H1 (cell line): ENCODE measurements at regions not wholly inside any gene's neighbourhood (a gene's known extent, or its start where the extent isn't known, plus 50 kb on each side); places are given as distances from the start of the nearest gene placed in this dataset.

ENCODE experiments used
- CTCF ChIA-PET: fragments of 300-600 bp; sonication (Branson Sonifier 250); formaldehyde crosslinking; loops from one replicate; lab custom pipeline; 2021; ENCODE audit not compliant: partially characterized antibody; lab: Charles Lee
- POLR2A ChIA-PET: fragments of 300-600 bp; sonication (Branson Sonifier 250); formaldehyde crosslinking; loops from one replicate; lab custom pipeline; 2021; ENCODE audit warnings: inconsistent platforms; ENCODE audit not compliant: partially characterized antibody; lab: Charles Lee
- DNase-seq, 2 experiments: peaks; one replicate each; pipeline versions ENCODE4 v3.0.0 to v3.0.0-alpha.2; 2010 to 2022; ENCODE audit warnings: low spot score in 2 of 2, low read depth in 1 of 2, mixed read lengths in 1 of 2
- FAIRE-seq: peaks from 2 replicates; lab custom pipeline; 2011; peaks lifted over from hg19 to GRCh38; lab: Jason Lieb, UNC
- H2AFZ ChIP-seq: 2 replicates; pipeline ENCODE4 v1.8.1; 2012; ENCODE audit warnings: low read length, inconsistent platforms
- H2AK5ac ChIP-seq: 2 replicates; pipeline ENCODE4 v1.6.1; 2013; ENCODE audit warnings: low read depth, low read length
- H2BK120ac ChIP-seq: replicated peaks from 2 replicates; pipeline ENCODE3; 2013; ENCODE audit warnings: low read depth, low read length, inconsistent platforms
- H2BK12ac ChIP-seq: 2 replicates; pipeline ENCODE4 v1.6.1; 2013; ENCODE audit warnings: low read depth, low read length
- H2BK15ac ChIP-seq: 2 replicates; pipeline ENCODE4 v1.6.1; 2013; ENCODE audit warnings: low read length
- H2BK20ac ChIP-seq: 2 replicates; pipeline ENCODE4 v1.6.1; 2013; ENCODE audit warnings: low read length
- H2BK5ac ChIP-seq: 2 replicates; pipeline ENCODE4 v1.6.1; 2013; ENCODE audit warnings: low read depth, low read length
- H3K14ac ChIP-seq: 2 replicates; pipeline ENCODE4 v1.6.1; 2013; ENCODE audit warnings: inconsistent platforms; ENCODE audit not compliant: insufficient read length
- H3K18ac ChIP-seq: 2 replicates; pipeline ENCODE4 v1.6.1; 2013; ENCODE audit warnings: low read length; ENCODE audit errors: extremely low read depth
- H3K23ac ChIP-seq: 2 replicates; pipeline ENCODE4 v1.6.1; 2013; ENCODE audit warnings: inconsistent platforms; ENCODE audit not compliant: insufficient read length
- H3K23me2 ChIP-seq: 2 replicates; pipeline ENCODE4 v1.6.1; 2013; ENCODE audit warnings: low read depth, low read length
- H3K27ac ChIP-seq: 2 replicates; pipeline ENCODE4 v1.6.1; 2011; ENCODE audit warnings: low read depth, low read length, inconsistent platforms
- H3K27me3 ChIP-seq, 4 experiments: replicated peaks in 1 of 4; 1 replicate in 1 of 4; 2 replicates in 3 of 4; pipeline versions ENCODE4 v1.6.1 to v1.8.1; 2011 to 2013; ENCODE audit warnings: low read length in 3 of 4, mild to moderate bottlenecking in 3 of 4, inconsistent platforms in 2 of 4, mixed read lengths in 2 of 4, moderate library complexity in 1 of 4; ENCODE audit not compliant: control insufficient read depth in 3 of 4, insufficient read depth in 3 of 4; ENCODE audit errors: extremely low read depth in 1 of 4
- H3K36me3 ChIP-seq, 4 experiments: 2 replicates each; pipeline versions ENCODE4 v1.6.1 to v1.8.1; 2011 to 2013; ENCODE audit warnings: mild to moderate bottlenecking in 4 of 4, low read length in 3 of 4, moderate library complexity in 2 of 4, control low read depth in 1 of 4, inconsistent platforms in 1 of 4; ENCODE audit not compliant: insufficient read depth in 4 of 4, control insufficient read depth in 2 of 4
- H3K4ac ChIP-seq: replicated peaks from 2 replicates; pipeline ENCODE3; 2013; ENCODE audit warnings: low read length, low read depth, mixed read lengths, inconsistent platforms; ENCODE audit not compliant: insufficient read length
- H3K4me1 ChIP-seq, 4 experiments: replicated peaks in 1 of 4; 1 replicate in 1 of 4; 2 replicates in 3 of 4; pipeline versions ENCODE4 v1.6.1 to v1.8.1; 2011 to 2013; ENCODE audit warnings: low read length in 3 of 4, inconsistent platforms in 2 of 4, mixed read lengths in 1 of 4; ENCODE audit not compliant: insufficient read depth in 4 of 4, control insufficient read depth in 3 of 4
- H3K4me2 ChIP-seq, 2 experiments: 2 replicates each; pipeline versions ENCODE4 v1.6.1 to v1.8.1; 2011 to 2013; ENCODE audit warnings: low read depth in 2 of 2, low read length in 2 of 2, control low read depth in 1 of 2, inconsistent platforms in 1 of 2, mild to moderate bottlenecking in 1 of 2; ENCODE audit not compliant: insufficient read depth in 1 of 2
- H3K4me3 ChIP-seq, 4 experiments: fragments of 200-600, 300-600 bp in 1 of 4; sonication (generic), shearing (Covaris generic), sonication (Bioruptor Twin) in 1 of 4; 2 replicates each; pipeline versions ENCODE4 v1.5.1 to v1.8.1; 2011 to 2016; ENCODE audit warnings: low read length in 4 of 4, low read depth in 3 of 4, control low read depth in 2 of 4, inconsistent platforms in 2 of 4, mild to moderate bottlenecking in 2 of 4, mixed read lengths in 1 of 4, moderate library complexity in 1 of 4; ENCODE audit not compliant: insufficient read depth in 2 of 4; ENCODE audit errors: extremely low read depth in 1 of 4
- H3K56ac ChIP-seq: replicated peaks from 2 replicates; pipeline ENCODE3; 2013; ENCODE audit warnings: low read depth, mild to moderate bottlenecking, mixed read lengths, low read length, inconsistent platforms; ENCODE audit not compliant: insufficient read length
- H3K79me1 ChIP-seq: 2 replicates; pipeline ENCODE4 v1.6.1; 2013; ENCODE audit warnings: low read depth, low read length, control low read depth
- H3K79me2 ChIP-seq, 2 experiments: 2 replicates each; pipeline versions ENCODE4 v1.6.1 to v1.8.1; 2012 to 2013; ENCODE audit warnings: low read length in 2 of 2, mild to moderate bottlenecking in 2 of 2, inconsistent platforms in 1 of 2; ENCODE audit not compliant: insufficient read depth in 2 of 2, control insufficient read depth in 1 of 2
- H3K9ac ChIP-seq, 4 experiments: replicated peaks in 1 of 4; 1 replicate in 1 of 4; 2 replicates in 3 of 4; pipeline versions ENCODE4 v1.6.1 to v1.8.1; 2011 to 2013; ENCODE audit warnings: low read depth in 3 of 4, low read length in 3 of 4, control low read depth in 2 of 4, mild to moderate bottlenecking in 2 of 4, moderate library complexity in 2 of 4, inconsistent platforms in 1 of 4; ENCODE audit errors: extremely low read depth in 1 of 4
- H3K9me3 ChIP-seq, 2 experiments: 2 replicates each; pipeline versions ENCODE4 v1.6.1 to v1.8.1; 2012 to 2013; ENCODE audit warnings: mild to moderate bottlenecking in 2 of 2, moderate library complexity in 2 of 2, control low read depth in 1 of 2, inconsistent platforms in 1 of 2, low read depth in 1 of 2, low read length in 1 of 2, mixed read lengths in 1 of 2; ENCODE audit not compliant: insufficient read depth in 2 of 2
- H4K20me1 ChIP-seq, 2 experiments: replicated peaks in 1 of 2; 2 replicates each; pipeline versions ENCODE3 to v1.8.1; 2011 to 2013; ENCODE audit warnings: inconsistent platforms in 2 of 2, low read length in 2 of 2, mild to moderate bottlenecking in 1 of 2; ENCODE audit not compliant: insufficient read depth in 2 of 2, control insufficient read depth in 1 of 2
- H4K5ac ChIP-seq: 2 replicates; pipeline ENCODE4 v1.6.1; 2013; ENCODE audit warnings: low read length, low read depth, mixed read lengths, inconsistent platforms; ENCODE audit not compliant: insufficient read length
- H4K8ac ChIP-seq: 2 replicates; pipeline ENCODE4 v1.8.0; 2013; ENCODE audit warnings: mild to moderate bottlenecking, moderate library complexity, low read length, inconsistent platforms; ENCODE audit not compliant: insufficient read depth; ENCODE audit errors: extremely low read depth
- H4K91ac ChIP-seq: replicated peaks from 2 replicates; pipeline ENCODE3; 2013; ENCODE audit warnings: low read length, mixed read lengths, inconsistent platforms; ENCODE audit not compliant: insufficient read length
- CBX8 ChIP-seq: fragments of 300-800, 300-1000 bp; sonication (generic); IDR thresholded peaks from 2 replicates; pipeline ENCODE4 v1.7.1; 2016; ENCODE audit warnings: low read depth, low read length, borderline replicate concordance
- RAD21 ChIP-seq, 2 experiments: IDR thresholded peaks in 1 of 2; conservative IDR thresholded peaks in 1 of 2; 2 replicates each; pipeline ENCODE4 v1.6.1; 2011; ENCODE audit warnings: low read depth in 2 of 2, low read length in 2 of 2, improper control_type of control experiment in 1 of 2, inconsistent platforms in 1 of 2, mild to moderate bottlenecking in 1 of 2, moderate library complexity in 1 of 2
- SAP30 ChIP-seq: fragments of 300-600 bp; sonication (generic); IDR thresholded peaks from 2 replicates; pipeline ENCODE4 v1.7.1; 2012; ENCODE audit warnings: low read length, moderate library complexity, mild to moderate bottlenecking, inconsistent platforms; ENCODE audit not compliant: insufficient read depth, insufficient replicate concordance
- TAF7 ChIP-seq: optimal IDR thresholded peaks from 2 replicates; pipeline ENCODE3; 2011; ENCODE audit warnings: low read depth, mild to moderate bottlenecking, inconsistent platforms, low read length, moderate library complexity, borderline replicate concordance
- whole genome bisulfite sequencing, 2 experiments: shearing (Covaris generic) in 1 of 2; methylation state at CpG; one replicate each; pipeline versions ENCODE4 v1.1.6 to v1.1.7; 2013 to 2015; ENCODE audit warnings: low lambda C conversion rate in 2 of 2, mixed read lengths in 2 of 2, inconsistent platforms in 1 of 2, low coverage in 1 of 2, missing lambda C conversion rate in 1 of 2; ENCODE audit not compliant: insufficient replicate concordance in 2 of 2, insufficient coverage in 1 of 2, insufficient read length in 1 of 2; ENCODE audit errors: extremely low coverage in 1 of 2, missing lambda C conversion rate in 1 of 2; 5-methylcytosine and 5-hydroxymethylcytosine counted together

DNA sequence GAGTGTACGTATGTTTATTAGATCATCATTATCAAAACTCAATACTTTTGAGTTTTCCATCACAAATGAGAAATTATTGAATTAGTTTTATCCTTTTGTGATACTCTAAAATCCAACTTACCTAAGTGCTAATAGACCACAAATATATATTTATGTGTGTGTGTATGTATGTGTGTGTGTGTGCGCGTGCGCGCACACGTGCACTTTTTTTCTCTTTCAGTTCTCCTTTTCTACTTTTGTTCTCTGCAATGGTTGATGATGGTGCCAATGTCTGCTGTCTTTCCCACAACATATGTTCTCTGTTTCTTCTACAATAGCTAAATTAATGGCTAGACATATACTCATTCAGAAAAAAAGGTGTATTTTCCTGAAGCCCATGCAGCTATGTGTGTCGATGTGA is 571.6 kb upstream of the ARPP21 start:
- Histone ChIP-seq H2BK12ac (no peak overlapping the region), H2BK15ac (no peak overlapping the region), H4K8ac (no peak overlapping the region), H3K4me3 (no peak overlapping the region), H3K79me2 (no peaks in the 10 kb centered on the region), H3K4me2 (no peak overlapping the region), H4K20me1 (no peaks in the 10 kb centered on the region), H3K23me2 (no peaks in the 10 kb centered on the region), H3K14ac (no peak overlapping the region), H3K4ac (no peak overlapping the region), H3K79me1 (no peaks in the 10 kb centered on the region), H3K27ac (no peak overlapping the region), H4K5ac (no peak overlapping the region), H3K23ac (no peak overlapping the region), H3K9ac (no peak overlapping the region), H2BK120ac (no peak overlapping the region), H3K36me3 (no peaks in the 10 kb centered on the region), H2AFZ (no peak overlapping the region), H3K27me3 (no peaks in the 10 kb centered on the region), H2BK5ac (no peak overlapping the region), H3K18ac (no peak overlapping the region), H3K56ac (no peak overlapping the region), H3K9me3 (no peaks in the 10 kb centered on the region), H4K91ac (no peak overlapping the region), H3K4me1 (no peaks in the 10 kb centered on the region), H2BK20ac (no peak overlapping the region), H2AK5ac (no peak overlapping the region)
- POLR2A ChIA-PET: no interaction called here
- TF ChIP-seq TAF7: no peak
- no peak for TF ChIP-seq RAD21 (IDR thresholded peaks at IDR 0.05 in 1 of 2, conservative IDR thresholded peaks at IDR 0.05 in 1 of 2; ENCODE audit: low read depth in 2 of 2, low read length in 2 of 2)
- no peak for TF ChIP-seq CBX8
- no peak for TF ChIP-seq SAP30
- WGBS, 2 experiments: 93% methylated on average over 6 of the region's 7 CpGs; no CpG with 5 or more reads in 1 of the 2 experiments
- CTCF ChIA-PET: interaction anchor here (0.9 kb wide), 1 partner anchor 24 kb away, joined by 3 read pairs; no protein-coding TSS in a partner anchor
- DNase-seq: no peak
- FAIRE-seq: no peak
